ENCODE measurements at regions not wholly inside any gene's neighbourhood (a gene's known extent, or its start where the extent isn't known, plus 50 kb on each side); places are given as distances from the start of the nearest gene placed in this dataset.

- FAIRE-seq (no peak), DNase-seq (ENCODE audit: insufficient read length, low spot score) (no peak)
- no peak for TF ChIP-seq CTCF (IDR thresholded peaks at IDR 0.05; ENCODE audit: insufficient read depth, missing control alignments)
Observed at GRCh38 chr7:3194501-3195141, 106.4 kb upstream of the SDK1 start.

GRCh38 chr7:3195160-3195559 lies 105.9 kb upstream of the SDK1 start:
- DNase-seq (ENCODE audit: insufficient read length, low spot score): no peak
- TF ChIP-seq CTCF (IDR thresholded peaks at IDR 0.05; ENCODE audit: insufficient read depth, missing control alignments): no peak
- FAIRE-seq: no peak

- TF ChIP-seq CTCF (IDR thresholded peaks at IDR 0.05; ENCODE audit: insufficient read depth, missing control alignments): no peak
- DNase-seq (ENCODE audit: insufficient read length, low spot score) (no peak), FAIRE-seq (no peak)
Observed at GRCh38 chr7:3196629-3197400, 104.2 kb upstream of the SDK1 start.

- no peak for TF ChIP-seq CTCF (IDR thresholded peaks at IDR 0.05; ENCODE audit: insufficient read depth, missing control alignments)
- DNase-seq (ENCODE audit: insufficient read length, low spot score) (no peak), FAIRE-seq (no peak)
Observed at GRCh38 chr7:3197567-3198213, 103.4 kb upstream of the SDK1 start.

- FAIRE-seq (no peak), DNase-seq (ENCODE audit: insufficient read length, low spot score) (no peak)
- no peak for TF ChIP-seq CTCF (IDR thresholded peaks at IDR 0.05; ENCODE audit: insufficient read depth, missing control alignments)
Observed at GRCh38 chr7:3198316-3198715, 102.7 kb upstream of the SDK1 start.

- DNase-seq (ENCODE audit: insufficient read length, low spot score): no peak
- no peak for FAIRE-seq
- peak; percentile 55 for TF ChIP-seq CTCF (IDR thresholded peaks at IDR 0.05; ENCODE audit: insufficient read depth, missing control alignments)
Observed at GRCh38 chr7:3200504-3200903, 100.5 kb upstream of the SDK1 start.

GRCh38 chr7:3201306-3201705 lies 99.7 kb upstream of the SDK1 start:
- DNase-seq (ENCODE audit: insufficient read length, low spot score): no peak
- no peak for FAIRE-seq
- no peak for TF ChIP-seq CTCF (IDR thresholded peaks at IDR 0.05; ENCODE audit: insufficient read depth, missing control alignments)

All from D721Med (cell line).